ENCODE measurements at regions not wholly inside any gene's neighbourhood (a gene's known extent, or its start where the extent isn't known, plus 50 kb on each side); places are given as distances from the start of the nearest gene placed in this dataset.

- Histone ChIP-seq H3F3A (ENCODE audit: insufficient read depth, low read length) (no peaks in the 10 kb centered on the region), H3K27me3 (ENCODE audit: insufficient read depth, low read length) (no peaks in the 10 kb centered on the region), H3K9me2 (ENCODE audit: low read depth, low read length) (no peaks in the 10 kb centered on the region), H3K36me3 (ENCODE audit: insufficient read depth, low read length) (no peaks in the 10 kb centered on the region), H3K4me1 (ENCODE audit: insufficient read depth, low read length, severe bottlenecking) (no peaks in the 10 kb centered on the region), H3K4me2 (ENCODE audit: low read length) (no peak overlapping the region), H2AFZ (ENCODE audit: low read length) (no peak overlapping the region), H3K4me3 (ENCODE audit: low read depth, low read length, poor library complexity, severe bottlenecking) (no peak overlapping the region), H3K9me3 (ENCODE audit: low read length) (no peaks in the 10 kb centered on the region), H3K79me2 (ENCODE audit: insufficient read depth, low read length) (no peaks in the 10 kb centered on the region), H3K27ac (ENCODE audit: low read depth, low read length, poor library complexity, severe bottlenecking) (no peak overlapping the region), H4K20me1 (ENCODE audit: insufficient read depth, low read length) (no peaks in the 10 kb centered on the region), H3K9ac (ENCODE audit: low read length) (no peak overlapping the region)
- no peak for TF ChIP-seq CTCF (IDR thresholded peaks at IDR 0.05; ENCODE audit: low read length)
- TF ChIP-seq EZH2 (IDR thresholded peaks at IDR 0.05; ENCODE audit: borderline replicate concordance, low read length), result no peak
Observed at GRCh38 chr13:32828711-32829110, 187.5 kb upstream of the KL start.

DNA sequence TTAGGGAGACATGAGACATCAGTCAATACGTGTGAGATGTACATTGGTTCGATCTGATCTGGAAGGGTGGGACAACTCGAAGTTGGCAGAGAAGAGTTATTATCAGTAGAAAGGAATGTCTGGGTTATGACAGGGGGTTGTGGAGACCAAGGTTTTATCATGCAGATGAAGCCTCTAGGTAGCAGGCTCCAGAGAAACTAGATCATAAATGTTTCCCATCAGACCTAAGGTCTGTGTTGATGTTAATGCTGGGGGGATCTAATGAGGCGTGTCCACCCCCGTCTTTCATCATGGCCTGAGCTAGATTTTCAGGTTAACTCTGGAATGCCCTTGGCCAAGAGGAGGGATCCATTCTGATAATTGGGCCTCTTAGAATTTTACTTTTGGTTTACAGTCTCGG lies 187.0 kb upstream of the KL start:
- Histone ChIP-seq H3K9ac (ENCODE audit: low read length) (no peak overlapping the region), H3K9me3 (ENCODE audit: low read length) (no peaks in the 10 kb centered on the region), H3K4me1 (ENCODE audit: insufficient read depth, low read length, severe bottlenecking) (no peaks in the 10 kb centered on the region), H4K20me1 (ENCODE audit: insufficient read depth, low read length) (no peaks in the 10 kb centered on the region), H3K9me2 (ENCODE audit: low read depth, low read length) (no peaks in the 10 kb centered on the region), H3K27me3 (ENCODE audit: insufficient read depth, low read length) (no peaks in the 10 kb centered on the region), H3K79me2 (ENCODE audit: insufficient read depth, low read length) (no peaks in the 10 kb centered on the region), H2AFZ (ENCODE audit: low read length) (no peak overlapping the region), H3F3A (ENCODE audit: insufficient read depth, low read length) (no peaks in the 10 kb centered on the region), H3K27ac (ENCODE audit: low read depth, low read length, poor library complexity, severe bottlenecking) (no peak overlapping the region), H3K36me3 (ENCODE audit: insufficient read depth, low read length) (no peaks in the 10 kb centered on the region), H3K4me3 (ENCODE audit: low read depth, low read length, poor library complexity, severe bottlenecking) (no peak overlapping the region), H3K4me2 (ENCODE audit: low read length) (no peak overlapping the region)
- no peak for TF ChIP-seq CTCF (IDR thresholded peaks at IDR 0.05; ENCODE audit: low read length)
- no peak for TF ChIP-seq EZH2 (IDR thresholded peaks at IDR 0.05; ENCODE audit: borderline replicate concordance, low read length)

DNA sequence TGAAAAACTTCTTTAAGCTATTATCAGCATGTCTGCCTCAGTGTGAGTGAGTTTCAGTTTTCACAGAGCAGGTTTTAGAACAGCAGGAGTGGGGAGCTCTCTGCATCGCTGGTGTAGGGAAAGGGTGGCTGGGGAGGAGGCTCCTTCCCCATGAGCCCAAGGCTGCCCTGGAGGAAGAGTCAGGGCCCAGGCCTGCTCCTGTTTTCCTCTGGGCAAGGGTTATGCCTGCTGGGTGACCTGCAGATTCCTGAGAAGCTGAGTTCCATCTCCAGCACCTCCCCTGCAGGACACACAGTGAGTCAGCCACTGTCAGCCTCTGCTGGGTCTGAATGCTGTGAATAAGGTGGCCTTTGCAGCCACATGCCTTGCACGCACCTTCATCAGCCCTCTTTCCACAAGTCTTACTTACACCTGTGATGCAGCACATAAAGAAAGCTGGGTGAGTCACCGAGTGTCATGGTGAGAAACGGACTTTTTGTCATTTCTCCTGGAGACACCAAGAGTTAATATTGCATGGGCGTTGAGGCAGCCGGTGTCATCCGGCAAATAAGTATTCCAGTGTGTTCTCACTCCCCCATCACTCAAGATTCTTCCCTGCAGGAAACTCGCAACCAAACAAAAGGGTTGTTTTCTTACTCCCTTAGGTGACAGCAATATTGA lies 186.4 kb upstream of the KL start:
- Histone ChIP-seq H3K9me3 (ENCODE audit: low read length) (no peaks in the 10 kb centered on the region), H3K9me2 (ENCODE audit: low read depth, low read length) (no peaks in the 10 kb centered on the region), H3K27me3 (ENCODE audit: insufficient read depth, low read length) (no peaks in the 10 kb centered on the region), H3K36me3 (ENCODE audit: insufficient read depth, low read length) (no peaks in the 10 kb centered on the region), H3K4me2 (ENCODE audit: low read length) (no peak overlapping the region), H2AFZ (ENCODE audit: low read length) (no peak overlapping the region), H3K79me2 (ENCODE audit: insufficient read depth, low read length) (no peaks in the 10 kb centered on the region), H3F3A (ENCODE audit: insufficient read depth, low read length) (no peaks in the 10 kb centered on the region), H3K9ac (ENCODE audit: low read length) (no peak overlapping the region), H3K4me3 (ENCODE audit: low read depth, low read length, poor library complexity, severe bottlenecking) (no peak overlapping the region), H4K20me1 (ENCODE audit: insufficient read depth, low read length) (no peaks in the 10 kb centered on the region), H3K27ac (ENCODE audit: low read depth, low read length, poor library complexity, severe bottlenecking) (no peak overlapping the region), H3K4me1 (ENCODE audit: insufficient read depth, low read length, severe bottlenecking) (no peaks in the 10 kb centered on the region)
- TF ChIP-seq CTCF (IDR thresholded peaks at IDR 0.05; ENCODE audit: low read length) (no peak), EZH2 (IDR thresholded peaks at IDR 0.05; ENCODE audit: borderline replicate concordance, low read length) (no peak)

All from OCI-LY1 (cell line).